Mesendoderm (in vitro differentiated cells): ENCODE measurements at regions not wholly inside any gene's neighbourhood (a gene's known extent, or its start where the extent isn't known, plus 50 kb on each side); places are given as distances from the start of the nearest gene placed in this dataset.

Experiments
- DNase-seq: peaks from one replicate; pipeline ENCODE4 v3.0.0; 2013
- H2AK5ac ChIP-seq: 2 replicates; pipeline ENCODE4 v1.6.1; 2013; ENCODE audit warnings: low read length, inconsistent platforms
- H2BK120ac ChIP-seq: 2 replicates; pipeline ENCODE4 v1.6.1; 2013; ENCODE audit warnings: low read depth, mild to moderate bottlenecking, low read length, moderate library complexity, mixed read lengths
- H2BK15ac ChIP-seq: replicated peaks from 2 replicates; pipeline ENCODE4 v1.6.1; 2013; ENCODE audit warnings: low read depth, mild to moderate bottlenecking, moderate library complexity
- H2BK5ac ChIP-seq: 2 replicates; pipeline ENCODE4 v1.6.1; 2013; ENCODE audit warnings: low read length, inconsistent platforms
- H3K18ac ChIP-seq: 2 replicates; pipeline ENCODE4 v1.6.1; 2013; ENCODE audit warnings: mild to moderate bottlenecking, low read length, mixed read lengths
- H3K23ac ChIP-seq: one replicate; pipeline ENCODE4 v1.6.1; 2013; ENCODE audit warnings: low read length
- H3K27ac ChIP-seq: 2 replicates; pipeline ENCODE4 v1.5.1; 2013; ENCODE audit warnings: low read depth, mild to moderate bottlenecking, inconsistent platforms, low read length, moderate library complexity
- H3K27me3 ChIP-seq: 2 replicates; pipeline ENCODE4 v1.6.1; 2013; ENCODE audit warnings: low read length, control low read depth, mild to moderate bottlenecking, inconsistent platforms; ENCODE audit not compliant: insufficient read depth, poor library complexity
- H3K36me3 ChIP-seq: 2 replicates; pipeline ENCODE4 v1.6.1; 2013; ENCODE audit warnings: low read length, inconsistent platforms; ENCODE audit not compliant: control insufficient read depth, insufficient read depth
- H3K4ac ChIP-seq: one replicate; pipeline ENCODE4 v1.6.1; 2013; ENCODE audit warnings: low read depth, mild to moderate bottlenecking, low read length, moderate library complexity
- H3K4me1 ChIP-seq: 2 replicates; pipeline ENCODE4 v1.6.1; 2013; ENCODE audit warnings: low read depth, low read length, inconsistent platforms; ENCODE audit not compliant: control insufficient read depth
- H3K4me2 ChIP-seq: 2 replicates; pipeline ENCODE4 v1.6.1; 2013; ENCODE audit warnings: low read length
- H3K4me3 ChIP-seq: 2 replicates; pipeline ENCODE4 v1.5.1; 2013; ENCODE audit warnings: mild to moderate bottlenecking, low read length
- H3K56ac ChIP-seq: one replicate; pipeline ENCODE4 v1.6.1; 2013; ENCODE audit warnings: low read length
- H3K79me1 ChIP-seq: 2 replicates; pipeline ENCODE4 v1.6.1; 2013; ENCODE audit warnings: low read length, inconsistent platforms
- H3K79me2 ChIP-seq: 2 replicates; pipeline ENCODE4 v1.6.1; 2013; ENCODE audit warnings: mild to moderate bottlenecking, low read length; ENCODE audit not compliant: control insufficient read depth, insufficient read depth
- H3K9ac ChIP-seq: 2 replicates; pipeline ENCODE4 v1.6.1; 2013; ENCODE audit warnings: low read length, inconsistent platforms
- H4K5ac ChIP-seq: one replicate; pipeline ENCODE4 v1.6.1; 2013; ENCODE audit warnings: low read length
- H4K8ac ChIP-seq: one replicate; pipeline ENCODE4 v1.6.1; 2013; ENCODE audit warnings: low read depth, mild to moderate bottlenecking, control low read depth, low read length, moderate library complexity
- WGBS: extraction: QIAGEN DNeasy Blood & Tissue Kit; methylation state at CpG from one replicate; pipeline ENCODE4 v1.1.7; 2013; ENCODE audit warnings: low lambda C conversion rate, missing lambda C conversion rate; ENCODE audit not compliant: insufficient coverage; ENCODE audit errors: extremely low coverage; 5-methylcytosine and 5-hydroxymethylcytosine counted together

DNA sequence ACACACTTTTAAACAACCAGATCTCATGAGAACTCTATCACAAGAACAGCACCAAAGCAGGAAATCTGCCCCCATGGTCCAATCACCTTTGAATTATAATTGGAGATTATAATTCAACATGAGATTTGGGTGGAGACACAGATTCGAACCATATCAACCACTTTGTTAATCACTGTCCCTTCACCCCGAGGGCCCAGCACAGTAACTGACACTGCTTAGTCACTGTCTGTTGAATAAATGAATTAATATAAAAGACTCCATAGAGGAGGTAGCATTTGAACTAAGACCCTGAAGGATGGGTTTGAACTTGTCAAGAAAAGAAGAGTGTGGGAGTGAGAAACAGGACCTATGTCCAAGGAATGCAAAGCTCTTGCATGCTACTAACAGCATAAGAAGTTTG lies 276.4 kb downstream of the SHOX2 start:
- H3K27me3 ChIP-seq, result no peaks in the 10 kb centered on the region
- H3K4me2 ChIP-seq, result no peak overlapping the region
- no peak overlapping the region for H4K8ac ChIP-seq
- no CpG with 5 or more reads among the region's 2 CpGs for WGBS
- H3K4me1 ChIP-seq, result no peaks in the 10 kb centered on the region
- no peak overlapping the region for H3K4ac ChIP-seq
- DNase-seq, result no peak
- H3K18ac ChIP-seq, result no peak overlapping the region
- H3K9ac ChIP-seq, result no peak overlapping the region
- H3K79me1 ChIP-seq, result no peaks in the 10 kb centered on the region
- no peak overlapping the region for H2BK120ac ChIP-seq
- no peak overlapping the region for H2BK5ac ChIP-seq
- H2BK15ac ChIP-seq, result no peak overlapping the region
- no peak overlapping the region for H2AK5ac ChIP-seq
- no peaks in the 10 kb centered on the region for H3K36me3 ChIP-seq
- no peak overlapping the region for H3K27ac ChIP-seq
- no peak overlapping the region for H3K23ac ChIP-seq
- no peak overlapping the region for H3K4me3 ChIP-seq
- H4K5ac ChIP-seq, result no peak overlapping the region
- no peak overlapping the region for H3K56ac ChIP-seq
- H3K79me2 ChIP-seq, result no peaks in the 10 kb centered on the region

DNA sequence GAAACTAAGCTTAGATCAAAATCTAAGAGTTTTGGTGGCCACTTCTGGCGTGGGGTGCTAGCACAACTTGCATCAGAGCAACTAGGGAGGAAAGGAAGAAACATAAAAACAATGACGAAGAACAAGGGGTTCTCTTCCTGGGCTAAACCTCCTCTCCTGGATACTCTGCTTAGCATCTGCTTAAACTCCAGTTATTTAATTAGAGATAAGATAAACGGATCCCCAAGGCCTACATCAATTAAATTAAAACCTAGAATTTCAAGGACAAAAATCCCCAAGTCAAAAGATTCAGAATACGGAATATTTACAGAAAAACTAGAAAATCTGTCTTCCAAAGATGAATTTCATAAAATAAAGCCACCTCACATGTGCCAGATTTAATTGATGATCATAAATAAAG lies 281.9 kb downstream of the SHOX2 start:
- Histone ChIP-seq H3K79me2 (no peaks in the 10 kb centered on the region), H3K4me2 (no peak overlapping the region), H3K18ac (no peak overlapping the region), H4K5ac (no peak overlapping the region), H3K9ac (no peak overlapping the region), H3K36me3 (no peaks in the 10 kb centered on the region), H2BK120ac (no peak overlapping the region), H2BK5ac (no peak overlapping the region), H3K79me1 (no peaks in the 10 kb centered on the region), H2AK5ac (no peak overlapping the region), H3K4me1 (no peaks in the 10 kb centered on the region), H4K8ac (no peak overlapping the region), H3K4me3 (no peak overlapping the region), H3K56ac (no peak overlapping the region), H3K27ac (no peak overlapping the region), H2BK15ac (no peak overlapping the region), H3K23ac (no peak overlapping the region), H3K27me3 (no peaks in the 10 kb centered on the region), H3K4ac (no peak overlapping the region)
- DNase-seq, result no peak
- no CpG with 5 or more reads among the region's 4 CpGs for WGBS

DNA sequence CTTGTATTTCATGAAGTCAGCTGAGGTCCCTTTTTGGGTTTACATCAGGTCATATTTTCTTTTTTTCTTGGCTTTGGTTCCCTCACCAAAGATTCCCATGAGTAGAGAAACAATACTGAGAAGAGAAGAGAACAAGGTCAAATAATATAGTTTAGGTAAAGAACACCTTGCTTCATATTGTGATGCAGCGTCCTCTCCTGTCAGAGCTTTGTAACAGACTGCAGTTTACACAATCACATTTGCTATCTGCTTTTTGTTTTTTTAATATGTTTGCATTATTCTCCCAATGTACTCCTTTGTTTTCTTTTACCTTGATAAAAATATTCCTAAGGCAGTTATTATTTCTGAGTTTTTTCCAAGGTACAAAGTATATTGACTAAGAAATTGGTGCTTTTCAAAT lies 283.2 kb downstream of the SHOX2 start:
- no peak overlapping the region for H4K8ac ChIP-seq
- no peak for DNase-seq
- no peaks in the 10 kb centered on the region for H3K79me1 ChIP-seq
- H3K79me2 ChIP-seq, result no peaks in the 10 kb centered on the region
- no peaks in the 10 kb centered on the region for H3K36me3 ChIP-seq
- H3K56ac ChIP-seq, result no peak overlapping the region
- H3K4me1 ChIP-seq, result no peaks in the 10 kb centered on the region
- H2AK5ac ChIP-seq, result no peak overlapping the region
- H3K4me3 ChIP-seq, result no peak overlapping the region
- H3K4me2 ChIP-seq, result no peak overlapping the region
- H2BK120ac ChIP-seq, result no peak overlapping the region
- no peak overlapping the region for H2BK15ac ChIP-seq
- no peak overlapping the region for H4K5ac ChIP-seq
- H3K18ac ChIP-seq, result no peak overlapping the region
- no peak overlapping the region for H3K9ac ChIP-seq
- no peak overlapping the region for H2BK5ac ChIP-seq
- H3K27ac ChIP-seq, result no peak overlapping the region
- no CpG with 5 or more reads among the region's 1 CpG for WGBS
- no peaks in the 10 kb centered on the region for H3K27me3 ChIP-seq
- no peak overlapping the region for H3K4ac ChIP-seq
- H3K23ac ChIP-seq, result no peak overlapping the region

DNA sequence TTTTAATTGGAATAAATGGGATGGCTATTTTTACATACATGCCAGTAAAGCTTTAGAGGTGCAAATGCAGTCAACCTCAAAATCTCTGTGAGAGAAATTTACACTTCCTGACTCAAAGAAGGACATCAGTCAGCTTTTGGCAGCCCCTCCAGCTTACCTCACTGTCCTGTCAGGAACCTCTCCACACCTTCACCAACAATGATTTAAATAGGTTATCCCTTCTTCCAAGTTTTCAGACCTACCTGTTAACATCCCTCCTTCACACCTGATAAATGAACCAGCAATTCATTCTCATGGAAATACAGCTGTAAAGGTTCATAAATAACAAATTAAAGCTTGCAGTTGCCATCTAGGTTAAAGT lies 286.1 kb downstream of the SHOX2 start:
- H3K27me3 ChIP-seq, result no peaks in the 10 kb centered on the region
- H3K79me1 ChIP-seq, result no peaks in the 10 kb centered on the region

DNA sequence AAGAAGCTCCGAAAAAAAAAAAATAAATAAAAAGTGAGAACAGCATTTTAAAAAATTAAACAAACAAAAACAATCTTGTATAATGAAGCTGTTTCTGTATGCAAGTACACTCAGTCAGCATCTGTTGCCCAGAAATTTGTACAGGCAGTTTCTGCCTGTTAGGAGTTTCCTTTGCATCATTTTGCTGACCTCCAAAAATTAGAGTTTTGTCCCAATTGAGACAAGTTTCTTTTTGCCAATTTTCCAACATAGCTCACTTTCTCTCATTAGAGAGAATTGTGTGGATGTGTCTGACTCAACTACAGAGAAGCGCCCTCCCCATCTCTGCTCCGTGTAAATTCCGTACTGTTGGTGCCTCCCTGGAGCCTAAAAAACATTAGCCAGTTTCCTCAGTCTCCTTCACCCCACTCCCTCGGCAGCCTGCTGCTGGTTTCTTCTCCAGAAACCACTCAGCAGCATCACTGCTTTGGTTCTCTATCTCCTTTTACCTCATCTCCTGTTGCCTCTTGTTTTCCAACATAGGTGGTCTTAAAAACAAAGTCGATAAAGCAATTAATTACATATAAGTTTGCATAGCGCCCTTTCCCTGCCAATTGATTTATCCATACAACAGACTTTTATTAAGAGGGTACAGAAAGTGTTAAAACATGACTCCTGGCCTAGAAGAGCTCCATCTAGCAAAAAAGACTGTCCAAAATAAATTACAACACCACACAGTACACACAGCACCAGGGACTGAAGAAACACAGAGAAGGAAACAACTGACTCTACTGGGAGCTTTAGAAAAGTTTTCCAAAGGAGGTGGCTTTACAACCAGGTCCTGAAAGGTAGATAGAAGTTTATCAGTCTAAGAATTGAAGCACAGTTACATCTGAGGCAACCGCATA lies 286.7 kb downstream of the SHOX2 start:
- WGBS, result no CpG with 5 or more reads among the region's 8 CpGs
- Histone ChIP-seq H3K36me3 (no peaks in the 10 kb centered on the region), H2BK120ac (no peak overlapping the region), H3K4me2 (no peak overlapping the region), H3K4ac (no peak overlapping the region), H3K23ac (no peak overlapping the region), H3K79me2 (no peaks in the 10 kb centered on the region), H2BK5ac (no peak overlapping the region), H3K18ac (no peak overlapping the region), H4K5ac (no peak overlapping the region), H2AK5ac (no peak overlapping the region), H3K79me1 (no peaks in the 10 kb centered on the region), H4K8ac (peak overlapping the region; percentile 86), H3K9ac (no peak overlapping the region), H3K4me1 (no peaks in the 10 kb centered on the region), H3K56ac (no peak overlapping the region), H3K27ac (no peak overlapping the region), H3K27me3 (no peaks in the 10 kb centered on the region), H3K4me3 (no peak overlapping the region), H2BK15ac (no peak overlapping the region)
- DNase-seq, result no peak

More for the DNA sequence above, 286.1 kb downstream of the SHOX2 start:
- Histone ChIP-seq H3K27ac (no peak overlapping the region), H4K5ac (no peak overlapping the region), H2BK120ac (no peak overlapping the region), H3K56ac (no peak overlapping the region), H2AK5ac (no peak overlapping the region), H2BK15ac (no peak overlapping the region), H3K4ac (no peak overlapping the region), H3K4me1 (no peaks in the 10 kb centered on the region), H3K4me2 (no peak overlapping the region), H3K4me3 (no peak overlapping the region), H3K79me2 (no peaks in the 10 kb centered on the region), H3K9ac (no peak overlapping the region), H2BK5ac (no peak overlapping the region), H4K8ac (peak overlapping the region; percentile 86), H3K23ac (no peak overlapping the region), H3K18ac (no peak overlapping the region), H3K36me3 (no peaks in the 10 kb centered on the region)
- peak; percentile 27 for DNase-seq

DNA sequence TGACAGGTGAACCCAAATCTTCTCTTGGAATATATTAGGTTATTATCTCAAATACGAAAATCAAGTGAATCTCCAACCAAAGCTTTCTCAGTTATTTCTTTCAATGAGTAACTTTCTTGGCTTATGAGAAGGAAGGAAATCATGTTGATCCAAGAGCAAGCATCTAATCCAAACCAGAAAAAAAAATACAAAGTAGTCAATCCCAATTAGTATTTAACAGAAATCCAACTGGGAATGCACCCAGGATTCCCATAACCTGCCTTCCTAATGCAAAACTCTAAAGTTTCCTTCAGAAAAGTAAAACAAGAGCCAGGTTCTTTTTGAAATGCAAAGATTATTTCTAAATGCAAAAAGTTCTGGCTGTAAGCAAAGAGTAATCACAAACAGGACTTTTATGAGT lies 289.3 kb downstream of the SHOX2 start:
- H2BK5ac ChIP-seq, result no peak overlapping the region
- no peak overlapping the region for H3K27ac ChIP-seq
- no CpG with 5 or more reads among the region's 1 CpG for WGBS
- H3K4ac ChIP-seq, result no peak overlapping the region
- H3K56ac ChIP-seq, result no peak overlapping the region
- no peaks in the 10 kb centered on the region for H3K4me1 ChIP-seq
- H3K23ac ChIP-seq, result no peak overlapping the region
- no peak overlapping the region for H2BK120ac ChIP-seq
- H4K8ac ChIP-seq, result no peak overlapping the region
- DNase-seq, result no peak
- H3K18ac ChIP-seq, result no peak overlapping the region
- H3K36me3 ChIP-seq, result no peaks in the 10 kb centered on the region
- H2BK15ac ChIP-seq, result no peak overlapping the region
- H2AK5ac ChIP-seq, result no peak overlapping the region
- no peaks in the 10 kb centered on the region for H3K79me1 ChIP-seq
- H3K79me2 ChIP-seq, result no peaks in the 10 kb centered on the region
- H4K5ac ChIP-seq, result no peak overlapping the region
- no peaks in the 10 kb centered on the region for H3K27me3 ChIP-seq
- no peak overlapping the region for H3K4me3 ChIP-seq
- H3K4me2 ChIP-seq, result no peak overlapping the region
- H3K9ac ChIP-seq, result no peak overlapping the region
